Endothelial cell of umbilical vein (primary cell): ENCODE measurements at regions not wholly inside any gene's neighbourhood (a gene's known extent, or its start where the extent isn't known, plus 50 kb on each side); places are given as distances from the start of the nearest gene placed in this dataset.

Experiments used
- CTCF ChIP-seq, 2 donors: IDR thresholded peaks; 1 replicate in 1 of 2; 2 replicates in 1 of 2; pipeline ENCODE4 v1.5.1; 2011; ENCODE audit warnings: low read length in 2 of 2, mild to moderate bottlenecking in 2 of 2, moderate library complexity in 2 of 2, control low read depth in 1 of 2, inconsistent platforms in 1 of 2, low read depth in 1 of 2; ENCODE audit not compliant: insufficient read depth in 1 of 2; ENCODE audit errors: extremely low read depth in 1 of 2
- EZH2 ChIP-seq: IDR thresholded peaks from 2 replicates; pipeline ENCODE4 v1.6.1; 2012; ENCODE audit warnings: borderline replicate concordance, low read depth, mild to moderate bottlenecking, moderate library complexity, low read length, inconsistent platforms; ENCODE audit not compliant: severe bottlenecking
- GATA2 ChIP-seq: IDR thresholded peaks from 2 replicates; pipeline ENCODE4 v1.7.0; 2011; ENCODE audit warnings: low read depth, mild to moderate bottlenecking, moderate library complexity, mixed read lengths, low read length; ENCODE audit not compliant: insufficient read length, insufficient read depth
- JUN ChIP-seq: IDR thresholded peaks from 2 replicates; pipeline ENCODE4 v1.6.1; 2011; ENCODE audit warnings: borderline replicate concordance, low read depth; ENCODE audit not compliant: insufficient read length, insufficient read depth
- POLR2AphosphoS5 ChIP-seq: IDR thresholded peaks from 2 replicates; pipeline ENCODE4 v1.6.1; 2012; ENCODE audit warnings: low read depth, mild to moderate bottlenecking, control low read depth, low read length, moderate library complexity; ENCODE audit not compliant: insufficient read depth

GRCh38 chr7:17671956-17672355 lies 268.3 kb downstream of the SNX13 start:
- no peak for TF ChIP-seq CTCF (IDR thresholded peaks at IDR 0.05; ENCODE audit: extremely low read depth in 1 of 2, insufficient read depth in 1 of 2, low read depth in 1 of 2, low read length in 2 of 2)
- no peak for TF ChIP-seq EZH2
- TF ChIP-seq GATA2: no peak
- no peak for TF ChIP-seq POLR2AphosphoS5
- no peak for TF ChIP-seq JUN
